ENCODE measurements at regions not wholly inside any gene's neighbourhood (a gene's known extent, or its start where the extent isn't known, plus 50 kb on each side); places are given as distances from the start of the nearest gene placed in this dataset.

DNA sequence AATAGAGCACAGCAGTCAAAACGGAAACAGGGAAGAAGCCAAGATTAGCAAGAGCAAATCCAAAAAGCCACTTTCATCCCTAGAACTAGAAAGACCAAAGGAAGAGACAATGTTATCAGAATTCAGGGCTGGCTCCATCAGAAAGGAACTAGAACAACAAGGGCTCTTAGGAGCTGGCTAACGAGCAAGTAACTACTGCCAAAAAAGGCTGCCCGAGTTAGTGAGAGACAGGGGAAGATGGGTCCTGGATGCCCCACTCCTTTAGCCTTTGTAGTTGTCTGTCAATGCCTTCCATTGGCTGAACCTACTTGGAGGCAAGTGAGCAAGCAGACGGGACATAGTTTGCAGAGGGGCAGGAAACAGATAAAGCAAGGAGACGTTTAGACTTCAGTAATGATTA, 240.4 kb downstream of the KLF12 start:
- H3K4me3 ChIP-seq = no peak overlapping the region
- intact Hi-C loops (cut with DNase I) = no loop called here
- H3K27ac ChIP-seq = no peak overlapping the region
- no peaks in the 10 kb centered on the region for H3K36me3 ChIP-seq
- H3K27me3 ChIP-seq = no peaks in the 10 kb centered on the region
- no peaks in the 10 kb centered on the region for H3K9me3 ChIP-seq
- TF ChIP-seq CTCF (IDR thresholded peaks at IDR 0.05) = no peak
- DNase-seq = no peak
- H3K4me1 ChIP-seq = no peaks in the 10 kb centered on the region
- H3K9ac ChIP-seq (ENCODE audit: low read depth in 2 of 2, low read length in 2 of 2) = no peak overlapping the region

DNA sequence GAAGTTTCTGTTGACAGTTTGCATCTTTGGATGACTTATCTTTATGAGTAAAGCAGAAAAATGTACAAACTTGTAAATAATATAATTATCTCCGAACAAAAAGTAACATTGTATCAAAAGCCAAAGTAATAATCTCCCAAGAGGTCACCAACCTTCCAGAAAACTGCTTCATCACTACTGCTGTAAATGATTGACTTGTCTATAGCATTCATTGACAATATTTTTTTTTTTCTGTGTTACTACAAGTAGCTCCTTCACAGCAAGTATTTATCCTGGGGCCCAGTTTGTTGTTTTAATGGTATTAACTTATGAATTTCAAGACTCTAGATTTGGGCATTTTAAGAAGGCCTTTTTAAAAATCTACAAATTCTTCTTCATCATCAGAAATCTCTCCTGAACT, 242.4 kb downstream of the KLF12 start:
- no peaks in the 10 kb centered on the region for H3K27me3 ChIP-seq
- H3K4me1 ChIP-seq = no peaks in the 10 kb centered on the region
- H3K27ac ChIP-seq = no peak overlapping the region
- H3K36me3 ChIP-seq = no peaks in the 10 kb centered on the region
- no peak for DNase-seq
- no peak for TF ChIP-seq CTCF (IDR thresholded peaks at IDR 0.05)
- H3K9ac ChIP-seq (ENCODE audit: low read depth in 2 of 2, low read length in 2 of 2) = no peak overlapping the region
- no peaks in the 10 kb centered on the region for H3K9me3 ChIP-seq
- no peak overlapping the region for H3K4me3 ChIP-seq
- intact Hi-C loops (cut with DNase I) = no loop called here

- H3K36me3 ChIP-seq = no peaks in the 10 kb centered on the region
- no peaks in the 10 kb centered on the region for H3K4me1 ChIP-seq
- no peak overlapping the region for H3K27ac ChIP-seq
- intact Hi-C loops (cut with DNase I) = no loop called here
- no peaks in the 10 kb centered on the region for H3K27me3 ChIP-seq
- H3K4me3 ChIP-seq = no peak overlapping the region
- no peaks in the 10 kb centered on the region for H3K9me3 ChIP-seq
- DNase-seq = no peak
- H3K9ac ChIP-seq (ENCODE audit: low read depth in 2 of 2, low read length in 2 of 2) = no peak overlapping the region
- TF ChIP-seq CTCF (IDR thresholded peaks at IDR 0.05) = no peak
These were observed 251.0 kb downstream of the KLF12 start for GRCh38 chr13:73883162-73883561.

DNA sequence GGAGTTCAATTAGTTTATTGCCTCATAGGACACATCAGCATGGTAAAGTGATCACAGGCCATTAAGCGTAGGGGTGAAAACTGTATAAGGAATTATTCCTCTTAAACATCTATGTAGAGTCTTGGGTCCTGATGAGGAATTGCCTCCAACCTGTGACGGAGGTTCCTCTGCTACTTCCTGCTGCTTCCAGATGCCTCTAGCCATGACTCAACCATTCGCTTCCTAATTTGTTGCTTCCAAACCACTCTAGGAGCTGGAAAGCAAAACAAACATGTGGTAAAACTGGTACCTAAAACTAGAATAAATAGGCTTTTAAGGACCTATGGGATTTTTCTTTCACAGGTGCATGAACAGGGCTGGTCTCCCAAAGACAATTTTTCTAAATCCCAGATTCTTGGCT, 253.8 kb downstream of the KLF12 start:
- H3K27ac ChIP-seq = no peak overlapping the region
- no peaks in the 10 kb centered on the region for H3K4me1 ChIP-seq
- no peaks in the 10 kb centered on the region for H3K36me3 ChIP-seq
- no peaks in the 10 kb centered on the region for H3K27me3 ChIP-seq
- intact Hi-C loops (cut with DNase I) = no loop called here
- DNase-seq = no peak
- H3K9me3 ChIP-seq = no peaks in the 10 kb centered on the region
- no peak overlapping the region for H3K4me3 ChIP-seq
- TF ChIP-seq CTCF (IDR thresholded peaks at IDR 0.05) = no peak
- no peak overlapping the region for H3K9ac ChIP-seq (ENCODE audit: low read depth in 2 of 2, low read length in 2 of 2)

GRCh38 chr13:73879346-73880015, 254.7 kb downstream of the KLF12 start:
- no peak for TF ChIP-seq CTCF (IDR thresholded peaks at IDR 0.05)
- Histone ChIP-seq H3K27ac (no peak overlapping the region), H3K4me1 (no peaks in the 10 kb centered on the region), H3K4me3 (no peak overlapping the region), H3K36me3 (no peaks in the 10 kb centered on the region), H3K9me3 (no peaks in the 10 kb centered on the region), H3K27me3 (no peaks in the 10 kb centered on the region), H3K9ac (ENCODE audit: low read depth in 2 of 2, low read length in 2 of 2) (no peak overlapping the region)
- DNase-seq = no peak
- intact Hi-C loops (cut with DNase I) = no loop called here

Measured in colonic mucosa (tissue), 4 donors.